SK-N-SH treated with all-trans-retinoic acid at 6 μM for 48 hours (cell line): ENCODE measurements at regions not wholly inside any gene's neighbourhood (a gene's known extent, or its start where the extent isn't known, plus 50 kb on each side); places are given as distances from the start of the nearest gene placed in this dataset.
A peak's percentile ranks its signal among the peaks of the same experiment; 100 is the strongest.

ENCODE experiments used
- ATAC-seq: fragments of 200-7000 bp; cut with Tn5 transposase; 3 replicates; pipeline ENCODE4 v1.9.1; 2020; ENCODE audit warnings: mild to moderate bottlenecking, moderate library complexity
- ARNTL ChIP-seq: fragments of 450-650 bp; formaldehyde crosslinking; IDR thresholded peaks from 2 replicates; pipeline ENCODE4 v1.5.0; 2020; ENCODE audit warnings: low read depth, mild to moderate bottlenecking, moderate library complexity, borderline replicate concordance
- BACH2 ChIP-seq: fragments of 250-450 bp; sonication (Bioruptor Pico); IDR thresholded peaks from 2 replicates; pipeline ENCODE4 v1.9.0; 2021; ENCODE audit warnings: mild to moderate bottlenecking, borderline replicate concordance
- CSDC2 ChIP-seq: fragments of 250-450 bp; sonication (Bioruptor Pico); IDR thresholded peaks from 2 replicates; pipeline ENCODE4 v1.5.0; 2020; ENCODE audit warnings: mild to moderate bottlenecking, moderate library complexity
- ESRRG ChIP-seq: fragments of 250-450 bp; sonication (Bioruptor Pico); IDR thresholded peaks from 2 replicates; pipeline ENCODE4 v1.6.1; 2021; ENCODE audit warnings: mild to moderate bottlenecking
- GLIS3 ChIP-seq: fragments of 250-450 bp; sonication (Bioruptor Pico); IDR thresholded peaks from 2 replicates; pipeline ENCODE4 v1.5.0; 2020; ENCODE audit warnings: mild to moderate bottlenecking, moderate library complexity
- ISL1 ChIP-seq: fragments of 250-450 bp; sonication (Bioruptor Pico); IDR thresholded peaks from 2 replicates; pipeline ENCODE4 v2.1.2; 2022; ENCODE audit warnings: mild to moderate bottlenecking, moderate library complexity
- OSR1 ChIP-seq: fragments of 250-450 bp; sonication (Bioruptor Pico); IDR thresholded peaks from 2 replicates; pipeline ENCODE4 v1.8.0; 2022; ENCODE audit warnings: moderate library complexity, mild to moderate bottlenecking, inconsistent platforms
- RARB ChIP-seq: fragments of 250-450 bp; sonication (Bioruptor Pico); IDR thresholded peaks from 2 replicates; pipeline ENCODE4 v1.8.0; 2021; ENCODE audit warnings: mild to moderate bottlenecking, moderate library complexity
- SNAI2 ChIP-seq: fragments of 250-450 bp; sonication (Bioruptor Pico); IDR thresholded peaks from 2 replicates; pipeline ENCODE4 v1.5.0; 2020; ENCODE audit warnings: mild to moderate bottlenecking, moderate library complexity
- TCF4 ChIP-seq: fragments of 250-450 bp; sonication (Bioruptor Pico); IDR thresholded peaks from 2 replicates; pipeline ENCODE4 v1.8.0; 2021; ENCODE audit warnings: mild to moderate bottlenecking, moderate library complexity, borderline replicate concordance
- TOX ChIP-seq: fragments of 250-450 bp; sonication (Bioruptor Pico); IDR thresholded peaks from 2 replicates; pipeline ENCODE4 v1.8.0; 2021; ENCODE audit warnings: mild to moderate bottlenecking, moderate library complexity, borderline replicate concordance
- ZC3H10 ChIP-seq: fragments of 250-450 bp; sonication (Bioruptor Pico); IDR thresholded peaks from 2 replicates; pipeline ENCODE4 v1.5.1; 2021; ENCODE audit warnings: mild to moderate bottlenecking, moderate library complexity
- ZFP3 ChIP-seq: fragments of 250-450 bp; sonication (Bioruptor Pico); IDR thresholded peaks from 2 replicates; pipeline ENCODE4 v1.5.0; 2020; ENCODE audit warnings: mild to moderate bottlenecking, moderate library complexity
- ZFP30 ChIP-seq: fragments of 450-650 bp; formaldehyde crosslinking; IDR thresholded peaks from 2 replicates; pipeline ENCODE4 v1.5.0; 2022; ENCODE audit warnings: mild to moderate bottlenecking, moderate library complexity
- ZNF565 ChIP-seq: fragments of 450-650 bp; formaldehyde crosslinking; conservative IDR thresholded peaks from 2 replicates; pipeline ENCODE4 v1.5.0; 2020; ENCODE audit warnings: low read depth, mild to moderate bottlenecking, moderate library complexity
- ZNF70 ChIP-seq: fragments of 450-650 bp; formaldehyde crosslinking; IDR thresholded peaks from 2 replicates; pipeline ENCODE4 v1.5.0; 2020; ENCODE audit warnings: mild to moderate bottlenecking, moderate library complexity
- ZNF8 ChIP-seq: fragments of 450-650 bp; formaldehyde crosslinking; IDR thresholded peaks from 2 replicates; pipeline ENCODE4 v1.5.0; 2020; ENCODE audit warnings: mild to moderate bottlenecking, moderate library complexity
- TF ChIP-seq, protein P1 (sequence below): fragments of 250-450 bp; sonication (Bioruptor Pico); IDR thresholded peaks from 2 replicates; pipeline ENCODE4 v1.5.1; 2021; ENCODE audit warnings: mild to moderate bottlenecking, moderate library complexity
- TF ChIP-seq, protein P2 (sequence below): fragments of 250-450 bp; sonication (Bioruptor Pico); IDR thresholded peaks from 2 replicates; pipeline ENCODE4 v1.8.0; 2021; ENCODE audit warnings: low read depth, mild to moderate bottlenecking, moderate library complexity, borderline replicate concordance
- TF ChIP-seq, protein P3 (sequence below): fragments of 250-450 bp; sonication (Bioruptor Pico); IDR thresholded peaks from 2 replicates; pipeline ENCODE4 v1.5.0; 2020; ENCODE audit warnings: mild to moderate bottlenecking, moderate library complexity

DNA sequence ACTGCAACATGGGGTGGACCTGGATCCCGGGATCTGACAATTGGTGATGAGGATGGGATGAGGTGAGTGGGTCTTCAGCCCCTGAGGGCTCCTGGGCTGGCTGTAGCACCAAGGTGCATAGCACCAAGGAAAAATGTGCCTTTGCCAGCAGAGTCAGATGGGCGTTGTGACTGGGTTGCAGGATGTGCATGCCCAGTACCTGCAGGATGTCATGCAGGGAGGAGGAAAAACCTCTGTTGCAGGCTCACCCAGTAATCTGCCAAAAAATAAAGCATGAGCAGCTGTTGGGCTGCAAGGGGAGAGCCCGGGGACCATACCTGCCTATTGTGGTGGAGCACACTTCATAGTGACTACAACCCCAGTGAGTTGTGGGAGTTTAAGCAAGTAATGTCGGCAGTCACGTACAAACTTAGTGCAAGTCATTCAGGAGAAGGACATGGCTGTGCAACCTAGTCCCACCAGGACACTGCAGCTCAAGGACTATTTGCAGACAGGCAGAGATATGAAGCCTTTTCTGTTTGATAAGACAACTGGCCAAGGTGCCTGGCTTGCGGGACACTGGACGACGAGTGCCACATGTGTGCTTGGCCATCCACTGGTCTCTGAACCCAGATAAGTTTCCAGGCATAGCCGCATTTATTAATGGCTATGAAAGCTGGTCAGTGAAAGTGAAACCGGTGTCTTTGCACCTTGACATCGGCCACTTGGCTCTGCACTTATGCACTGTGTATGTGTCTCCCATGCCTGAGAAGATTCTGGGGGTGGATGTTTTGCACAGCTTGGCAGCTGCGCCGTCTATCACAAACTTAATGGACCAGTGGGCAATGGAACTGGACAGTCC lies 499.8 kb downstream of the KCNJ2 start (continued):
- TF ChIP-seq ZC3H10 (CRISPR knock-in tag) (no peak), CSDC2 (CRISPR knock-in tag) (no peak), RARB (no peak)

DNA sequence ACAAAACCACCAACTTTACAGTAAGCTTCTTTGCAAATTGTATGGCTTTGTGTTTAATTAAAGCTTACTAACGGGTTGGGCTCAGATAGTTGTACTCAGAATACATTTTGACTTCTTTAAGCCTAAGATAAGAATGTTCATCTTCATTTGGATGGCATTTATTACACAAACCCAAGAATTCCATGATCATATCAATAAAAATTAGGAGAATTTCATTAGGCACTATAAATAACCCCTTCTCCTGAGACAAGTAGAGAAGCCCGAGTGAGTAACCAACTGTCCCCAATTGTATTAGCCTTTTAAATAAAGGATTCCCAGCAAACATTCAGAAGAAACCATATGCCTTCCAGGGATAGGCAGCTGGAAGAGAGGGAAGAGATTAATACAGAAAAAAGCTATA lies 504.7 kb downstream of the KCNJ2 start:
- TF ChIP-seq ZFP3 (CRISPR knock-in tag) (no peak), OSR1 (CRISPR knock-in tag) (no peak), ZNF565 (no peak), ZC3H10 (CRISPR knock-in tag) (no peak), CSDC2 (CRISPR knock-in tag) (no peak), SNAI2 (CRISPR knock-in tag) (no peak), ISL1 (peak; percentile 74), ZNF70 (no peak)
- ATAC-seq, result no peak

DNA sequence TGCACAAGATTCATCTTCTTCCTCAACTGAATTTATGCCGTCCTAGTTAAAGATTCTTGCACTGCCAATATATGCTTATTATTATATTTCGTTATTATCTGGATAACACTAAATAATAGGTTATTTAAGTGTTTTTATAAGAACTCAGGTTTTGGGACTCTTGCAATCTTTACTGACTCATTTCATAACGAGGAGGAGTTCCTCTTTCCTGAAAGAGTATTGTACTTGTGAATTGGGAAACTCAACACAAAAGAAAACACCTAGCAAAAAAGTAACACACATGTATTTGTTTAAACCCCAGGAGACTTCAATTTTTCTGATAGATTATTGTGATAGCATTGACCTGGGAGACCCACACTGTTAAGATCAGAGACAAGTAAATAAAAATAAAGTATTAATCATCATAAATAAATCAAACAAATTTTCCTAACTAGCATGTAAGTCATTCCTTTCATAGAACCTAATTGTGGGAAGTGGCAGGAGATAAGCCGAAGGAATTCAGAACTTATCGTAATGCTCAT lies 505.8 kb downstream of the KCNJ2 start:
- TF ChIP-seq ZNF70 (no peak), ZFP30 (CRISPR knock-in tag) (no peak), RARB (no peak), GLIS3 (CRISPR knock-in tag) (no peak), CSDC2 (CRISPR knock-in tag) (no peak), TCF4 (no peak), ZC3H10 (CRISPR knock-in tag) (no peak), ZFP3 (CRISPR knock-in tag) (no peak), OSR1 (CRISPR knock-in tag) (no peak), TOX (CRISPR knock-in tag) (no peak), ZNF8 (CRISPR knock-in tag) (no peak), BACH2 (no peak), ISL1 (no peak), ESRRG (CRISPR knock-in tag) (no peak)
- TF ChIP-seq, protein P1, sequence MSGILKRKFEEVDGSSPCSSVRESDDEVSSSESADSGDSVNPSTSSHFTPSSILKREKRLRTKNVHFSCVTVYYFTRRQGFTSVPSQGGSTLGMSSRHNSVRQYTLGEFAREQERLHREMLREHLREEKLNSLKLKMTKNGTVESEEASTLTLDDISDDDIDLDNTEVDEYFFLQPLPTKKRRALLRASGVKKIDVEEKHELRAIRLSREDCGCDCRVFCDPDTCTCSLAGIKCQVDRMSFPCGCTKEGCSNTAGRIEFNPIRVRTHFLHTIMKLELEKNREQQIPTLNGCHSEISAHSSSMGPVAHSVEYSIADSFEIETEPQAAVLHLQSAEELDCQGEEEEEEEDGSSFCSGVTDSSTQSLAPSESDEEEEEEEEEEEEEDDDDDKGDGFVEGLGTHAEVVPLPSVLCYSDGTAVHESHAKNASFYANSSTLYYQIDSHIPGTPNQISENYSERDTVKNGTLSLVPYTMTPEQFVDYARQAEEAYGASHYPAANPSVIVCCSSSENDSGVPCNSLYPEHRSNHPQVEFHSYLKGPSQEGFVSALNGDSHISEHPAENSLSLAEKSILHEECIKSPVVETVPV (CRISPR knock-in tag), result no peak
- TF ChIP-seq, protein P2, sequence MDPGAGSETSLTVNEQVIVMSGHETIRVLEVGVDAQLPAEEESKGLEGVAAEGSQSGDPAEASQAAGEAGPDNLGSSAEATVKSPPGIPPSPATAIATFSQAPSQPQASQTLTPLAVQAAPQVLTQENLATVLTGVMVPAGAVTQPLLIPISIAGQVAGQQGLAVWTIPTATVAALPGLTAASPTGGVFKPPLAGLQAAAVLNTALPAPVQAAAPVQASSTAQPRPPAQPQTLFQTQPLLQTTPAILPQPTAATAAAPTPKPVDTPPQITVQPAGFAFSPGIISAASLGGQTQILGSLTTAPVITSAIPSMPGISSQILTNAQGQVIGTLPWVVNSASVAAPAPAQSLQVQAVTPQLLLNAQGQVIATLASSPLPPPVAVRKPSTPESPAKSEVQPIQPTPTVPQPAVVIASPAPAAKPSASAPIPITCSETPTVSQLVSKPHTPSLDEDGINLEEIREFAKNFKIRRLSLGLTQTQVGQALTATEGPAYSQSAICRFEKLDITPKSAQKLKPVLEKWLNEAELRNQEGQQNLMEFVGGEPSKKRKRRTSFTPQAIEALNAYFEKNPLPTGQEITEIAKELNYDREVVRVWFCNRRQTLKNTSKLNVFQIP (CRISPR knock-in tag), result no peak
- no peak for ATAC-seq

DNA sequence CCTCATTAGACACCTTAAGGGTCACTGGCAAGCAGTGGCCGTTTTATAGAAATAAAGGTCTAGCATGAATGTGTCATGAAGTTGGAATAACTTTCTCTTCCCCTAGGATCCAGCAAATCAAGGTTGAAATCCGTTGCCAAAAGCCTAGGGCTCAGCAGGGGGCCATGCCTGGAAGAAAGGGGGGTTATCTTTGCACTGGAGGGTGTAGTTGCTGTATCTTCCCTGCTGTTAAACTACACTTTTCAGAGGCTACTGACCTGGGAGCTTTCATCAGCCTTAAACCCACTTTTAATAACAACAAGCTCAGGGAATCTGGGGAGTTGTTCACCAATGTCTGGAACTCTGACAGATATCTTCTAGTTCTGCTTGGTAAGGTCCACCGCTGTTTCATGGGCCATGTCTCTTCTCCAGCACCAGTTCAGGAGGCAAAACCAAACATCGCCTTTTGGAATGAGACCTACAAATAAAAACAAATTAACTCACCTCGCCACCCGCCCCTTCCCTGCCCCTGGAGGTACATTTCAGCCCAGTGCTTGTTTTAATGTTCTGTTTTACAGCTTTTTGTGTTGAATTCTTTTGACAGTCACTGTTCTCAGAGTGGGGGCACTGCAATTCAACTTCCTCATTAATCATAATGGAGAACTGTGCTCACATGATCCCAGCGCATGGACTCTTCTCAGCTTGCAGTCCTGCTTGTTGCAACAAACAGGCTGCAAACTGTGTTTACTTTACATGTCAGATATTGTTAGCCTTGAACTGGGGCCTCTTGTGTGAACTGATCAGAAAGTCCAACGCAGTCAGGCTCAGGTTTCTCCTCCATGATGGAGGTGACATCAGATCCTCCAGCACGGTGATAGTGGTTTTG lies 508.7 kb downstream of the KCNJ2 start:
- TF ChIP-seq ZC3H10 (CRISPR knock-in tag) (no peak), ZFP30 (CRISPR knock-in tag) (no peak), RARB (no peak), ZNF70 (no peak), OSR1 (CRISPR knock-in tag) (no peak), TCF4 (no peak), ARNTL (CRISPR knock-in tag) (no peak), ISL1 (no peak), ESRRG (CRISPR knock-in tag) (no peak), TOX (CRISPR knock-in tag) (no peak), BACH2 (no peak)
- TF ChIP-seq, protein P3, sequence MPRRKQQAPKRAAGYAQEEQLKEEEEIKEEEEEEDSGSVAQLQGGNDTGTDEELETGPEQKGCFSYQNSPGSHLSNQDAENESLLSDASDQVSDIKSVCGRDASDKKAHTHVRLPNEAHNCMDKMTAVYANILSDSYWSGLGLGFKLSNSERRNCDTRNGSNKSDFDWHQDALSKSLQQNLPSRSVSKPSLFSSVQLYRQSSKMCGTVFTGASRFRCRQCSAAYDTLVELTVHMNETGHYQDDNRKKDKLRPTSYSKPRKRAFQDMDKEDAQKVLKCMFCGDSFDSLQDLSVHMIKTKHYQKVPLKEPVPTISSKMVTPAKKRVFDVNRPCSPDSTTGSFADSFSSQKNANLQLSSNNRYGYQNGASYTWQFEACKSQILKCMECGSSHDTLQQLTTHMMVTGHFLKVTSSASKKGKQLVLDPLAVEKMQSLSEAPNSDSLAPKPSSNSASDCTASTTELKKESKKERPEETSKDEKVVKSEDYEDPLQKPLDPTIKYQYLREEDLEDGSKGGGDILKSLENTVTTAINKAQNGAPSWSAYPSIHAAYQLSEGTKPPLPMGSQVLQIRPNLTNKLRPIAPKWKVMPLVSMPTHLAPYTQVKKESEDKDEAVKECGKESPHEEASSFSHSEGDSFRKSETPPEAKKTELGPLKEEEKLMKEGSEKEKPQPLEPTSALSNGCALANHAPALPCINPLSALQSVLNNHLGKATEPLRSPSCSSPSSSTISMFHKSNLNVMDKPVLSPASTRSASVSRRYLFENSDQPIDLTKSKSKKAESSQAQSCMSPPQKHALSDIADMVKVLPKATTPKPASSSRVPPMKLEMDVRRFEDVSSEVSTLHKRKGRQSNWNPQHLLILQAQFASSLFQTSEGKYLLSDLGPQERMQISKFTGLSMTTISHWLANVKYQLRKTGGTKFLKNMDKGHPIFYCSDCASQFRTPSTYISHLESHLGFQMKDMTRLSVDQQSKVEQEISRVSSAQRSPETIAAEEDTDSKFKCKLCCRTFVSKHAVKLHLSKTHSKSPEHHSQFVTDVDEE (CRISPR knock-in tag), result no peak
- no peak for ATAC-seq
